ENCODE measurements at regions not wholly inside any gene's neighbourhood (a gene's known extent, or its start where the extent isn't known, plus 50 kb on each side); places are given as distances from the start of the nearest gene placed in this dataset.

GRCh38 chr7:114309729-114310128 lies 104.9 kb upstream of the FOXP2 start:
- no peaks in the 10 kb centered on the region for H3K4me1 ChIP-seq (ENCODE audit: insufficient read depth, low read length)
- 0% methylated on average over 2 of the region's 2 CpGs for WGBS (ENCODE audit: low lambda C conversion rate)
- no peaks in the 10 kb centered on the region for H3K79me2 ChIP-seq (ENCODE audit: insufficient read depth, low read length)
- H3K27ac ChIP-seq (ENCODE audit: extremely low read length, insufficient read depth, low read length) = no peak overlapping the region
- no peak for ATAC-seq
- H3K27me3 ChIP-seq (ENCODE audit: control insufficient read depth in 1 of 2, insufficient read depth in 2 of 2, low read length in 2 of 2) = no peaks in the 10 kb centered on the region
- FAIRE-seq = no peak
- no peak overlapping the region for H3K4me3 ChIP-seq (replicated peaks in 1 of 3; ENCODE audit: insufficient read depth in 1 of 3, low read depth in 2 of 3, low read length in 3 of 3)
- no peaks in the 10 kb centered on the region for H3K36me3 ChIP-seq (replicated peaks in 1 of 2; ENCODE audit: control insufficient read depth in 1 of 2, insufficient read depth in 2 of 2, low read length in 2 of 2)
- intact Hi-C loops (cut with micrococcal nuclease; ENCODE audit: unreplicated experiment) = no loop called here
- no peak overlapping the region for H2AFZ ChIP-seq (ENCODE audit: low read length)
- H4K20me1 ChIP-seq (ENCODE audit: insufficient read depth, low read length) = no peaks in the 10 kb centered on the region
- no peak for TF ChIP-seq CEBPG (CRISPR knock-in tag; IDR thresholded peaks at IDR 0.05)
- no peak for TF ChIP-seq NR2F6 (IDR thresholded peaks at IDR 0.05)
- TF ChIP-seq NR2F6 (CRISPR knock-in tag; IDR thresholded peaks at IDR 0.05) = no peak
- TF ChIP-seq ZNF597 (CRISPR knock-in tag; IDR thresholded peaks at IDR 0.05) = no peak
- no peak for TF ChIP-seq RFXANK (CRISPR knock-in tag; IDR thresholded peaks at IDR 0.05)
- H3K4me2 ChIP-seq (ENCODE audit: low read depth, low read length) = no peak overlapping the region
- no TSS peak for BruUV-seq (replicated peaks)
- in situ Hi-C loops (cut with HindIII; ENCODE audit: extremely low pct_ligation_motif_present, low pct_unique_long_range_greater_than_20kb) = no loop called here
- H3K9me3 ChIP-seq (ENCODE audit: low read length) = no peaks in the 10 kb centered on the region
- no peak overlapping the region for H3K9ac ChIP-seq (ENCODE audit: insufficient read depth, low read depth, low read length)
- ChIA-PET CTCF (ENCODE audit: low intra/inter-chr PET ratio, low total read pairs) (no interaction called here), POLR2A (no interaction called here)
- no peak for DNase-seq (ENCODE audit: low spot score)

GRCh38 chr7:114303301-114303700 lies 111.3 kb upstream of the FOXP2 start:
- H3K27me3 ChIP-seq (ENCODE audit: control insufficient read depth in 1 of 2, insufficient read depth in 2 of 2, low read length in 2 of 2) = no peaks in the 10 kb centered on the region; a peak in 1 of 5 replicates
- ATAC-seq (no peak), DNase-seq (ENCODE audit: low spot score) (no peak), FAIRE-seq (no peak)
- no peak overlapping the region for H3K9ac ChIP-seq (ENCODE audit: insufficient read depth, low read depth, low read length)
- H4K20me1 ChIP-seq (ENCODE audit: insufficient read depth, low read length) = no peaks in the 10 kb centered on the region
- in situ Hi-C loops (cut with HindIII; ENCODE audit: extremely low pct_ligation_motif_present, low pct_unique_long_range_greater_than_20kb) (no loop called here), intact Hi-C loops (cut with micrococcal nuclease; ENCODE audit: unreplicated experiment) (no loop called here)
- H3K79me2 ChIP-seq (ENCODE audit: insufficient read depth, low read length) = no peaks in the 10 kb centered on the region
- TF ChIP-seq ZBTB8A (CRISPR knock-in tag; IDR thresholded peaks at IDR 0.05; ENCODE audit: borderline replicate concordance, low read depth) (no peak), ZNF777 (CRISPR knock-in tag; IDR thresholded peaks at IDR 0.05) (no peak), ZNF317 (CRISPR knock-in tag; IDR thresholded peaks at IDR 0.05) (no peak), GATA4 (IDR thresholded peaks at IDR 0.05; ENCODE audit: borderline replicate concordance, low read depth) (no peak), BHLHE40 (IDR thresholded peaks at IDR 0.05; ENCODE audit: low read length) (no peak), U2AF2 (IDR thresholded peaks at IDR 0.05; ENCODE audit: low read depth, low read length) (no peak), JUNB (CRISPR knock-in tag; IDR thresholded peaks at IDR 0.05; ENCODE audit: borderline replicate concordance) (no peak), ZKSCAN5 (CRISPR knock-in tag; IDR thresholded peaks at IDR 0.05) (no peak)
- BruUV-seq (replicated peaks) = no TSS peak
- no peaks in the 10 kb centered on the region for H3K9me3 ChIP-seq (ENCODE audit: low read length)
- no peak overlapping the region for H3K27ac ChIP-seq (ENCODE audit: extremely low read length, insufficient read depth, low read length)
- no peak overlapping the region for H3K4me3 ChIP-seq (replicated peaks in 1 of 3; ENCODE audit: insufficient read depth in 1 of 3, low read depth in 2 of 3, low read length in 3 of 3)
- ChIA-PET POLR2A (no interaction called here), CTCF (ENCODE audit: low intra/inter-chr PET ratio, low total read pairs) (no interaction called here)
- H3K4me1 ChIP-seq (ENCODE audit: insufficient read depth, low read length) = no peaks in the 10 kb centered on the region
- no peaks in the 10 kb centered on the region for H3K36me3 ChIP-seq (replicated peaks in 1 of 2; ENCODE audit: control insufficient read depth in 1 of 2, insufficient read depth in 2 of 2, low read length in 2 of 2)
- H3K4me2 ChIP-seq (ENCODE audit: low read depth, low read length) = no peak overlapping the region
- no peak overlapping the region for H2AFZ ChIP-seq (ENCODE audit: low read length)
